HFF-Myc (cell line): ENCODE measurements at regions not wholly inside any gene's neighbourhood (a gene's known extent, or its start where the extent isn't known, plus 50 kb on each side); places are given as distances from the start of the nearest gene placed in this dataset.
"Not testable (repeated sequence)": the region's sequence is repeated elsewhere in the genome, so short reads cannot be mapped to it uniquely, and the experiment has no call there.

Source experiments
- DNase-seq: peaks from one replicate; pipeline ENCODE4 v3.0.0-alpha.2; 2011; ENCODE audit warnings: low read depth; ENCODE audit errors: extremely low read depth
- H3K4me3 ChIP-seq: replicated peaks from 2 replicates; pipeline ENCODE4 v1.5.1; 2011; ENCODE audit warnings: low read depth, mild to moderate bottlenecking, control low read depth, low read length

- H3K4me3 ChIP-seq, DNase-seq: not testable (repeated sequence)
Observed at GRCh38 chr17:16842346-16842745, 129.6 kb downstream of the TNFRSF13B start.

DNA sequence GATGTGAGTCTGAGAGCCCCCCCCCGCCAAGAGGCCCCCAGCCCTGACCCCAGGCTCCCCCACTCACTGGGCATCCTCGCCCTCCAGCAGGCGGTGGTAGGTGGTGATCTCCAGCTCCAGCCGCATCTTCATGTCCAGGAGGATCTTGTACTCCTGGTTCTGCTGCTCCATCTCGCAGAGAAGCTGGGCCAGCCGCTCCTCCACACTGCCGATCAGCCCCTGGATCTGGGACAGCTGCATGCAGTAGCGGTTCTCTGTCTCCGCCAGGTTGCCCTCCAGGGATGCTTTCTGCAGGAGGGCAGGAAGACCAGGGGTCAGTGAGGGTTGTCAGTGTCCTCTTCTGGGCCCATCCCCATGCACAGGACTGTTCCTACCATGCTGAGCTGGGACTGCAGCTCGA is 130.0 kb downstream of the TNFRSF13B start:
- not testable (repeated sequence) for H3K4me3 ChIP-seq, DNase-seq

GRCh38 chr17:16840219-16840618 is 131.7 kb downstream of the TNFRSF13B start:
- DNase-seq, H3K4me3 ChIP-seq: not testable (repeated sequence)

GRCh38 chr17:16839242-16840175 is 132.4 kb downstream of the TNFRSF13B start:
- H3K4me3 ChIP-seq, DNase-seq: not testable (repeated sequence)

DNA sequence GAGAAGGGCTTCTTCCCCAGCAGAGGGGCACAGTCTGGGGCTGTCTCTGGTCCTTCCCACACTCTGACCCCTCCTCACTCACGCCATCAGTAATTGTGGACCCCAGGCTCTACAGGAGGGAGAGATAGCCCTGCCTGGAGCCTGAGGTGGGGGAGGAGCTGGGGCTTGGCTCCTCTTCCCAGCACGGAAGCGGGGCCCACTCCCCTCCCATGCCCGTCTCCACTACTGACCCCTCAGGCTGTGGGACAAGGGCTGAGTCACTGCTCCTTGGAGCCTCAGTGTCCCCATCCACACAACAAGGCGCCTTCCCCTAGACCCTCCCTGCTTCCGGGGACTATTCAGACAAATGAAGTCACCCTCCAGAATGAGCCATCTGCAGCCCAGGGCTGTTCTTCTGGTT is 133.1 kb downstream of the TNFRSF13B start:
- not testable (repeated sequence) for DNase-seq, H3K4me3 ChIP-seq

- not testable (repeated sequence) for DNase-seq, H3K4me3 ChIP-seq
Observed at GRCh38 chr17:16838287-16838686, 133.6 kb downstream of the TNFRSF13B start.

GRCh38 chr17:16837468-16838266 is 134.3 kb downstream of the TNFRSF13B start:
- H3K4me3 ChIP-seq, DNase-seq: not testable (repeated sequence)

DNA sequence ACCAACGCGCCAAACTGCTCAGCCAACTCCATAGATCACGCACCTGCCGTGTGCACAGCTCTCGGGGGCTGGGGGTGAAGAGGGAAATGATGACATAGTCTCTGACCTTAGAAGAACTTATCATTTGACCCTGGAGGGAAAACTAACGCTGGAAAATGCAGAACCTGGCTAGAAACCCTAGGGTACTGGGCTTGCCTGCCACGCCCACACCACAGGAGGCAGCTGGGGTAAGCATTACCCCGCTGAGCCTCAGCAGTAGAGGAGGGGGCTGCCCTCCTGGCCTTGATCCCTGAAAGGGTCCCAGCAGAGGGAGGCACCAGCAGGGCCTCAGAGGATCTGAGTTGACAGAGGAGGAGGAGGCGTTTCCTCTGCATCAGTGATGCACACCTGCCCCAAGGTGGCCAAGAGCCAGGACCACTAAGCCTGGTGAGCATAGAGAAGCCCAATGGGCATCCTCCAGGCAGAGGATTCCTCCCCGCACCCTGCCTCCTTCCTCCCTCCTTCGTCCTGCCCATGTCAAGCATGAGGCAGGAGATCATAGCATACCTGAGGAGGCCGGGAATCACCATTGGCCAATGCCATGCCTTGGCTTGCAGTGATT is 135.5 kb downstream of the TNFRSF13B start:
- H3K4me3 ChIP-seq, DNase-seq: not testable (repeated sequence)

GRCh38 chr17:16833517-16833916 is 138.4 kb downstream of the TNFRSF13B start:
- H3K4me3 ChIP-seq, DNase-seq: not testable (repeated sequence)

- H3K4me3 ChIP-seq, DNase-seq: not testable (repeated sequence)
Observed at GRCh38 chr17:16832853-16833252, 139.1 kb downstream of the TNFRSF13B start.

DNA sequence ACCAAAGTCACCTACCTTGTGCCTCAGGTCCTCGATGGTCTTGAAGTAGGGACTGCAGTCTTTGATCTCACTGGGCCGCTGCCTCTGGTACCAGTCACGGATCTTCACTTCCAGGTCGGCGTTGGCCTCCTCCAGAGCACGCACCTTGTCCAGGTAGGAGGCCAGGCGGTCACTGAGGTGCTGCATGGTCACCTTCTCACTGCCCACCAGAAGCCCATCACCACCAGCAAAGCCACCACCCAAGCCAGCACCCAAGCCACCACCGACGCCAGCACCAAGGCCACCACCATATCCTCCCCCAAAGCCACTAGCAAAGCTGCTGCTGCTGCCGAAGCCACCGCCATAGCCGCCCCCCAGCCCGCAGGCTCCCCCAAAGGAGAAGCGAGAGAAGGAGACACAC is 139.7 kb downstream of the TNFRSF13B start:
- H3K4me3 ChIP-seq, DNase-seq: not testable (repeated sequence)

- DNase-seq, H3K4me3 ChIP-seq: not testable (repeated sequence)
Observed at GRCh38 chr17:16830770-16831169, 140.7 kb downstream of the CCDC144A start.

DNA sequence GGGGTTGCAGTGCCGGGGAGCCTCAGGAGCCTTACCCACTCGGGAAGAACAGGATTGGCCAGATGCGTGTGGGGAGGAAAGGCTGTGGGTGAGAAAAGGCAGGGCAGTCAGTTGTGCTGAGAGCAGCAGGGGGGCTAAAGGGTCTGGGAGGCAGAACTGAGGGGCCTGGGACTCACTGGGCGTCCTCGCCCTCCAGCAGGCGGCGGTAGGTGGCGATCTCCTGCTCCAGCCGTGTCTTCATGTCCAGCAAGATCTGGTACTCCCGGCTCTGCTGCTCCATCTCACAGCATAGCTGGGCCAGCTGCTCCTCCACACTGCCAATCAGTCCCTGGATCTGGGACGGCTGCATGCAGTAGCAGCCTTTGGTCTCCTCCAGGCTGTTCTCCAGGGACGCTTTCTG is 140.2 kb downstream of the CCDC144A start:
- not testable (repeated sequence) for H3K4me3 ChIP-seq, DNase-seq
